ENCODE measurements at regions not wholly inside any gene's neighbourhood (a gene's known extent, or its start where the extent isn't known, plus 50 kb on each side); places are given as distances from the start of the nearest gene placed in this dataset.
"Not testable (repeated sequence)": the region's sequence is repeated elsewhere in the genome, so short reads cannot be mapped to it uniquely, and the experiment has no call there.

- DNase-seq = no peak
These were observed 271.8 kb downstream of the ZIC1 start for GRCh38 chr3:147680837-147681483.

GRCh38 chr3:147688868-147689267 lies 279.7 kb downstream of the ZIC1 start:
- peak; percentile 5 for DNase-seq

GRCh38 chr3:147699175-147699838 lies 290.1 kb downstream of the ZIC1 start:
- no peak for DNase-seq

- DNase-seq = no peak
These were observed 292.0 kb downstream of the ZIC1 start for GRCh38 chr3:147701195-147701594.

- DNase-seq = no peak
These were observed 293.3 kb downstream of the ZIC1 start for GRCh38 chr3:147702509-147702908.

- no peak for DNase-seq
These were observed 296.5 kb downstream of the ZIC1 start for GRCh38 chr3:147705651-147706051.

GRCh38 chr3:147710753-147711152 lies 301.6 kb downstream of the ZIC1 start:
- DNase-seq = not testable (repeated sequence)

GRCh38 chr3:147712357-147712756 lies 303.2 kb downstream of the ZIC1 start:
- no peak for DNase-seq

GRCh38 chr3:147712758-147713157 lies 303.6 kb downstream of the ZIC1 start:
- DNase-seq = peak; percentile 23

GRCh38 chr3:147713234-147714133 lies 304.3 kb downstream of the ZIC1 start:
- no peak for DNase-seq

GRCh38 chr3:147729641-147730040 lies 320.5 kb downstream of the ZIC1 start:
- DNase-seq = no peak

- DNase-seq = no peak
These were observed 321.1 kb downstream of the ZIC1 start for GRCh38 chr3:147730284-147730683.

GRCh38 chr3:147733217-147733616 lies 324.1 kb downstream of the ZIC1 start:
- DNase-seq = no peak

- DNase-seq = no peak
These were observed 326.5 kb downstream of the ZIC1 start for GRCh38 chr3:147735616-147736015.

GRCh38 chr3:147736226-147736625 lies 327.1 kb downstream of the ZIC1 start:
- DNase-seq = no peak

- no peak for DNase-seq
These were observed 328.2 kb downstream of the ZIC1 start for GRCh38 chr3:147737376-147737775.

GRCh38 chr3:147740928-147741327 lies 331.8 kb downstream of the ZIC1 start:
- no peak for DNase-seq

- no peak for DNase-seq
These were observed 335.8 kb downstream of the ZIC1 start for GRCh38 chr3:147744967-147745366.

GRCh38 chr3:147755310-147755709 lies 346.1 kb downstream of the ZIC1 start:
- no peak for DNase-seq

GRCh38 chr3:147756476-147756875 lies 347.3 kb downstream of the ZIC1 start:
- DNase-seq = no peak

- DNase-seq = no peak
These were observed 348.7 kb downstream of the ZIC1 start for GRCh38 chr3:147757866-147758265.

GRCh38 chr3:147758771-147759170 lies 349.6 kb downstream of the ZIC1 start:
- DNase-seq = no peak

- no peak for DNase-seq
These were observed 350.9 kb downstream of the ZIC1 start for GRCh38 chr3:147760085-147760484.

GRCh38 chr3:147760941-147761340 lies 351.8 kb downstream of the ZIC1 start:
- no peak for DNase-seq
